Breast epithelium (tissue), 4 donors: ENCODE measurements at regions not wholly inside any gene's neighbourhood (a gene's known extent, or its start where the extent isn't known, plus 50 kb on each side); places are given as distances from the start of the nearest gene placed in this dataset.

ENCODE experiments used
- DNase-seq, 2 donors: peaks; one replicate each; pipeline ENCODE4 v3.0.0-alpha.2; 2019; ENCODE audit warnings: low spot score in 2 of 2
- H3K27ac ChIP-seq, 2 donors: fragments of 200-600 bp; sonication (generic) in 1 of 2; one replicate each; pipeline ENCODE4 v1.5.1; 2016 to 2019; ENCODE audit warnings: mild to moderate bottlenecking in 1 of 2
- H3K27me3 ChIP-seq, 2 donors: fragments of 200-600 bp; sonication (generic) in 1 of 2; one replicate each; pipeline versions ENCODE4 v1.5.1 to v1.6.0; 2017 to 2019; ENCODE audit warnings: control low read depth in 1 of 2, mild to moderate bottlenecking in 1 of 2
- H3K36me3 ChIP-seq: fragments of 200-600 bp; one replicate; pipeline ENCODE4 v1.5.1; 2019
- H3K4me1 ChIP-seq, 2 donors: fragments of 200-600 bp; sonication (generic); one replicate each; pipeline ENCODE4 v1.5.1; 2016 to 2019; ENCODE audit warnings: control low read depth in 1 of 2
- H3K4me3 ChIP-seq, 3 donors: fragments of 200-600 bp; sonication (generic); 1 replicate in 2 of 3; 2 replicates in 1 of 3; pipeline ENCODE4 v1.5.1; 2016 to 2019; ENCODE audit warnings: mild to moderate bottlenecking in 3 of 3, moderate library complexity in 2 of 3
- H3K9me3 ChIP-seq, 2 donors: fragments of 200-600 bp; sonication (generic) in 1 of 2; one replicate each; pipeline ENCODE4 v1.5.1; 2016 to 2019; ENCODE audit warnings: control low read depth in 1 of 2
- CTCF ChIP-seq, 3 donors: fragments of 450-650 bp; IDR thresholded peaks; one replicate each; pipeline ENCODE4 v1.5.1; 2016 to 2017; ENCODE audit warnings: antibody characterized with exemption in 3 of 3, mild to moderate bottlenecking in 3 of 3, moderate library complexity in 3 of 3
- POLR2A ChIP-seq: fragments of 450-650 bp; IDR thresholded peaks from one replicate; pipeline ENCODE4 v1.6.1; 2016; ENCODE audit warnings: antibody characterized with exemption, mild to moderate bottlenecking, moderate library complexity
- POLR2AphosphoS5 ChIP-seq, 3 donors: sonication (generic); formaldehyde crosslinking; IDR thresholded peaks; one replicate each; pipeline ENCODE4 v1.6.1; 2017; ENCODE audit warnings: antibody characterized with exemption in 3 of 3
- intact Hi-C: fragments of 100-400 bp; cut with DNase I; formaldehyde crosslinking; loops from one replicate; pipeline ENCODE4 v1.15.1; 2023; ENCODE audit warnings: low total_unique reads

GRCh38 chr4:59598330-59598618, 1601.9 kb upstream of the ADGRL3 start:
- DNase-seq = no peak
- H3K4me1 ChIP-seq = no peaks in the 10 kb centered on the region
- H3K9me3 ChIP-seq = no peaks in the 10 kb centered on the region
- intact Hi-C loops = no loop called here
- no peak overlapping the region for H3K27ac ChIP-seq
- no peaks in the 10 kb centered on the region for H3K36me3 ChIP-seq
- no peaks in the 10 kb centered on the region for H3K27me3 ChIP-seq
- no peak overlapping the region for H3K4me3 ChIP-seq
- no peak for TF ChIP-seq CTCF (IDR thresholded peaks at IDR 0.05)
- no peak for TF ChIP-seq POLR2A

- intact Hi-C loops = no loop called here
- H3K9me3 ChIP-seq = no peaks in the 10 kb centered on the region
Observed at GRCh38 chr4:59608466-59608865, 1591.7 kb upstream of the ADGRL3 start.

GRCh38 chr4:59612235-59612634, 1587.9 kb upstream of the ADGRL3 start:
- TF ChIP-seq POLR2A (no peak), CTCF (IDR thresholded peaks at IDR 0.05) (no peak)
- no peaks in the 10 kb centered on the region for H3K4me1 ChIP-seq
- intact Hi-C loops = no loop called here
- no peaks in the 10 kb centered on the region for H3K9me3 ChIP-seq
- H3K27ac ChIP-seq = no peak overlapping the region
- DNase-seq = no peak
- H3K36me3 ChIP-seq = no peaks in the 10 kb centered on the region
- no peaks in the 10 kb centered on the region for H3K27me3 ChIP-seq
- no peak overlapping the region for H3K4me3 ChIP-seq

More at GRCh38 chr4:59608466-59608865, 1591.7 kb upstream of the ADGRL3 start:
- TF ChIP-seq CTCF (IDR thresholded peaks at IDR 0.05) = no peak
- no peak for TF ChIP-seq POLR2AphosphoS5 (IDR thresholded peaks at IDR 0.05)
- no peak for TF ChIP-seq POLR2A
- H3K4me1 ChIP-seq = no peaks in the 10 kb centered on the region
- H3K36me3 ChIP-seq = no peaks in the 10 kb centered on the region
- H3K27ac ChIP-seq = no peak overlapping the region
- H3K27me3 ChIP-seq = no peaks in the 10 kb centered on the region
- DNase-seq = no peak
- H3K4me3 ChIP-seq = no peak overlapping the region

- no peaks in the 10 kb centered on the region for H3K4me1 ChIP-seq
- no peak for DNase-seq
- H3K27ac ChIP-seq = no peak overlapping the region
- no peak for TF ChIP-seq POLR2A
- TF ChIP-seq POLR2AphosphoS5 (IDR thresholded peaks at IDR 0.05) = no peak
- no peak for TF ChIP-seq CTCF (IDR thresholded peaks at IDR 0.05)
- intact Hi-C loops = no loop called here
- H3K4me3 ChIP-seq = no peak overlapping the region
- no peaks in the 10 kb centered on the region for H3K27me3 ChIP-seq
- no peaks in the 10 kb centered on the region for H3K36me3 ChIP-seq
- no peaks in the 10 kb centered on the region for H3K9me3 ChIP-seq
Observed at GRCh38 chr4:59615316-59615715, 1584.8 kb upstream of the ADGRL3 start.

GRCh38 chr4:59629348-59629747, 1570.8 kb upstream of the ADGRL3 start:
- no peaks in the 10 kb centered on the region for H3K36me3 ChIP-seq
- H3K27me3 ChIP-seq = no peaks in the 10 kb centered on the region
- no peak overlapping the region for H3K4me3 ChIP-seq
- no peak overlapping the region for H3K27ac ChIP-seq
- H3K9me3 ChIP-seq = no peaks in the 10 kb centered on the region
- intact Hi-C loops = no loop called here
- H3K4me1 ChIP-seq = no peaks in the 10 kb centered on the region
- DNase-seq = no peak
- no peak for TF ChIP-seq POLR2A
- no peak for TF ChIP-seq CTCF (IDR thresholded peaks at IDR 0.05)
- TF ChIP-seq POLR2AphosphoS5 (IDR thresholded peaks at IDR 0.05) = no peak
